ENCODE measurements at regions not wholly inside any gene's neighbourhood (a gene's known extent, or its start where the extent isn't known, plus 50 kb on each side); places are given as distances from the start of the nearest gene placed in this dataset.

DNA sequence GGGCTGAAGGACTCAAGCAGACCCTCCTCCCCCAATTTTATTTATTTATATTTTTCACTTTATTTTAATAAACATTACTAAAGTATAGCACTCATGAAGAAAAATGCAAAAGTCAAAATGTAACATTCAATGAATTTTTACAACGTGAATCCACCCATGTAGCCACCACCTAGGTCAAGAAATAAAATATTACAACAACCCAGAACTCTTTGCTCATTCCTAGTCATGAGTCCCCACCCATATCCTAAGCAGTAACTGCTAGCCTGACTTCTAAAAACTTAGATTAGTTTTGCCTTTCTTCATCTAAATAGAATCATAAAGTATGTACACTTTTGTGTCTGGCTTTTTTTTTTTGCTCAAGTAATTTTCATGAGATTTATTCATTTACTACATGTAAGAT is 86.9 kb upstream of the CRY1 start:
- TF ChIP-seq CTCF (IDR thresholded peaks at IDR 0.05), result no peak
- no peak for TF ChIP-seq POLR2A (IDR thresholded peaks at IDR 0.05)
